ENCODE measurements at regions not wholly inside any gene's neighbourhood (a gene's known extent, or its start where the extent isn't known, plus 50 kb on each side); places are given as distances from the start of the nearest gene placed in this dataset.
"Not testable (repeated sequence)": the region's sequence is repeated elsewhere in the genome, so short reads cannot be mapped to it uniquely, and the experiment has no call there.

DNA sequence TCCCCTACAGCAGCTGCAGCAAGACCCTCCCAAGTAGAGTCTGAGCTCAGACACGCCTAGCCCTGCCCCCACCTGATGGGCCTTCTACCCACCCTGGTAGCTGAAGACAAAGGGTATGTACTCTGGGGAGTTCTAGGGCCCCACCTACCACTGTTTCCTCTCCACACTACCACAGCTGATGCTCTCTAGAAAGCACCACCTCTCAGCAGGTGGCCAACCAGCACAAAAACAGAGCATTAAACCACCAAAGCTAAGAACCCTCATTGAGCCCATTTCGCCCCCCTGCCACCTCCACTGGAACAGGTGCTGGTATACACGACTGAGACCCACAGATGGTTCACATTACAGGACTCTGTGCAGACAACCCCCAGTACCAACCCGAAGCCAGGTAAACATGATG lies 258.9 kb downstream of the SETD4 start:
- H3K36me3 ChIP-seq (replicated peaks in 1 of 2; ENCODE audit: control insufficient read depth in 1 of 2, insufficient read depth in 2 of 2, low read length in 1 of 2) = no peaks in the 10 kb centered on the region
- no peaks in the 10 kb centered on the region for H4K20me1 ChIP-seq (ENCODE audit: insufficient read depth)
- no peak for DNase-seq
- CTCF ChIA-PET = no interaction called here
- H3K27me3 ChIP-seq (ENCODE audit: insufficient read depth) = no peaks in the 10 kb centered on the region
- H2AFZ ChIP-seq (ENCODE audit: low read depth) = no peak overlapping the region
- H3K4me3 ChIP-seq (ENCODE audit: low read depth in 2 of 2, low read length in 1 of 2) = no peak overlapping the region
- no peaks in the 10 kb centered on the region for H3K4me1 ChIP-seq (ENCODE audit: control insufficient read depth in 1 of 2, insufficient read depth in 2 of 2, low read depth in 1 of 2, low read length in 1 of 2)
- H3K9me2 ChIP-seq = no peaks in the 10 kb centered on the region
- H3K4me2 ChIP-seq = no peak overlapping the region
- peaks cover 3% of the 10 kb centered on the region for H3F3A ChIP-seq (replicated peaks; ENCODE audit: insufficient read depth)
- TF ChIP-seq, protein P1, sequence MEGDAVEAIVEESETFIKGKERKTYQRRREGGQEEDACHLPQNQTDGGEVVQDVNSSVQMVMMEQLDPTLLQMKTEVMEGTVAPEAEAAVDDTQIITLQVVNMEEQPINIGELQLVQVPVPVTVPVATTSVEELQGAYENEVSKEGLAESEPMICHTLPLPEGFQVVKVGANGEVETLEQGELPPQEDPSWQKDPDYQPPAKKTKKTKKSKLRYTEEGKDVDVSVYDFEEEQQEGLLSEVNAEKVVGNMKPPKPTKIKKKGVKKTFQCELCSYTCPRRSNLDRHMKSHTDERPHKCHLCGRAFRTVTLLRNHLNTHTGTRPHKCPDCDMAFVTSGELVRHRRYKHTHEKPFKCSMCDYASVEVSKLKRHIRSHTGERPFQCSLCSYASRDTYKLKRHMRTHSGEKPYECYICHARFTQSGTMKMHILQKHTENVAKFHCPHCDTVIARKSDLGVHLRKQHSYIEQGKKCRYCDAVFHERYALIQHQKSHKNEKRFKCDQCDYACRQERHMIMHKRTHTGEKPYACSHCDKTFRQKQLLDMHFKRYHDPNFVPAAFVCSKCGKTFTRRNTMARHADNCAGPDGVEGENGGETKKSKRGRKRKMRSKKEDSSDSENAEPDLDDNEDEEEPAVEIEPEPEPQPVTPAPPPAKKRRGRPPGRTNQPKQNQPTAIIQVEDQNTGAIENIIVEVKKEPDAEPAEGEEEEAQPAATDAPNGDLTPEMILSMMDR (IDR thresholded peaks at IDR 0.05) = no peak
- no peak for TF ChIP-seq MEF2A (IDR thresholded peaks at IDR 0.05; ENCODE audit: borderline replicate concordance, low read depth)
- no peak for TF ChIP-seq CHD2 (IDR thresholded peaks at IDR 0.05; ENCODE audit: low read length, partially characterized antibody)
- TF ChIP-seq, protein P2, sequence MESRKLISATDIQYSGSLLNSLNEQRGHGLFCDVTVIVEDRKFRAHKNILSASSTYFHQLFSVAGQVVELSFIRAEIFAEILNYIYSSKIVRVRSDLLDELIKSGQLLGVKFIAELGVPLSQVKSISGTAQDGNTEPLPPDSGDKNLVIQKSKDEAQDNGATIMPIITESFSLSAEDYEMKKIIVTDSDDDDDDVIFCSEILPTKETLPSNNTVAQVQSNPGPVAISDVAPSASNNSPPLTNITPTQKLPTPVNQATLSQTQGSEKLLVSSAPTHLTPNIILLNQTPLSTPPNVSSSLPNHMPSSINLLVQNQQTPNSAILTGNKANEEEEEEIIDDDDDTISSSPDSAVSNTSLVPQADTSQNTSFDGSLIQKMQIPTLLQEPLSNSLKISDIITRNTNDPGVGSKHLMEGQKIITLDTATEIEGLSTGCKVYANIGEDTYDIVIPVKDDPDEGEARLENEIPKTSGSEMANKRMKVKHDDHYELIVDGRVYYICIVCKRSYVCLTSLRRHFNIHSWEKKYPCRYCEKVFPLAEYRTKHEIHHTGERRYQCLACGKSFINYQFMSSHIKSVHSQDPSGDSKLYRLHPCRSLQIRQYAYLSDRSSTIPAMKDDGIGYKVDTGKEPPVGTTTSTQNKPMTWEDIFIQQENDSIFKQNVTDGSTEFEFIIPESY (IDR thresholded peaks at IDR 0.05; ENCODE audit: borderline replicate concordance, low read depth) = no peak
- no peak for TF ChIP-seq JUND (IDR thresholded peaks at IDR 0.05)
- TF ChIP-seq, protein P3, sequence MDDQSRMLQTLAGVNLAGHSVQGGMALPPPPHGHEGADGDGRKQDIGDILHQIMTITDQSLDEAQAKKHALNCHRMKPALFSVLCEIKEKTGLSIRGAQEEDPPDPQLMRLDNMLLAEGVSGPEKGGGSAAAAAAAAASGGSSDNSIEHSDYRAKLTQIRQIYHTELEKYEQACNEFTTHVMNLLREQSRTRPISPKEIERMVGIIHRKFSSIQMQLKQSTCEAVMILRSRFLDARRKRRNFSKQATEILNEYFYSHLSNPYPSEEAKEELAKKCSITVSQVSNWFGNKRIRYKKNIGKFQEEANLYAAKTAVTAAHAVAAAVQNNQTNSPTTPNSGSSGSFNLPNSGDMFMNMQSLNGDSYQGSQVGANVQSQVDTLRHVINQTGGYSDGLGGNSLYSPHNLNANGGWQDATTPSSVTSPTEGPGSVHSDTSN (IDR thresholded peaks at IDR 0.05) = no peak
- TF ChIP-seq SIN3A (IDR thresholded peaks at IDR 0.05; ENCODE audit: borderline replicate concordance, low read depth, low read length) = no peak
- TF ChIP-seq FOXM1 (IDR thresholded peaks at IDR 0.05; ENCODE audit: low read depth) = no peak
- no peak for TF ChIP-seq TEAD4 (IDR thresholded peaks at IDR 0.05; ENCODE audit: borderline replicate concordance, insufficient read depth)
- TF ChIP-seq FOSL2 (IDR thresholded peaks at IDR 0.05; ENCODE audit: borderline replicate concordance, low read depth) = no peak
- TF ChIP-seq MXI1 (IDR thresholded peaks at IDR 0.05; ENCODE audit: low read depth, low read length) = no peak
- TF ChIP-seq, protein P4, sequence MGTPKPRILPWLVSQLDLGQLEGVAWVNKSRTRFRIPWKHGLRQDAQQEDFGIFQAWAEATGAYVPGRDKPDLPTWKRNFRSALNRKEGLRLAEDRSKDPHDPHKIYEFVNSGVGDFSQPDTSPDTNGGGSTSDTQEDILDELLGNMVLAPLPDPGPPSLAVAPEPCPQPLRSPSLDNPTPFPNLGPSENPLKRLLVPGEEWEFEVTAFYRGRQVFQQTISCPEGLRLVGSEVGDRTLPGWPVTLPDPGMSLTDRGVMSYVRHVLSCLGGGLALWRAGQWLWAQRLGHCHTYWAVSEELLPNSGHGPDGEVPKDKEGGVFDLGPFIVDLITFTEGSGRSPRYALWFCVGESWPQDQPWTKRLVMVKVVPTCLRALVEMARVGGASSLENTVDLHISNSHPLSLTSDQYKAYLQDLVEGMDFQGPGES (IDR thresholded peaks at IDR 0.05; ENCODE audit: low read depth, low read length) = no peak
- 13% methylated on average over 1 of the region's 4 CpGs for WGBS (ENCODE audit: low lambda C conversion rate)
- no peak overlapping the region for H3K9ac ChIP-seq
- no peaks in the 10 kb centered on the region for H3K79me2 ChIP-seq (ENCODE audit: insufficient read depth)
- H3K9me3 ChIP-seq = no peaks in the 10 kb centered on the region
- POLR2A ChIA-PET = no interaction called here
- no peak overlapping the region for H3K27ac ChIP-seq (ENCODE audit: low read depth in 2 of 2, low read length in 1 of 2)

DNA sequence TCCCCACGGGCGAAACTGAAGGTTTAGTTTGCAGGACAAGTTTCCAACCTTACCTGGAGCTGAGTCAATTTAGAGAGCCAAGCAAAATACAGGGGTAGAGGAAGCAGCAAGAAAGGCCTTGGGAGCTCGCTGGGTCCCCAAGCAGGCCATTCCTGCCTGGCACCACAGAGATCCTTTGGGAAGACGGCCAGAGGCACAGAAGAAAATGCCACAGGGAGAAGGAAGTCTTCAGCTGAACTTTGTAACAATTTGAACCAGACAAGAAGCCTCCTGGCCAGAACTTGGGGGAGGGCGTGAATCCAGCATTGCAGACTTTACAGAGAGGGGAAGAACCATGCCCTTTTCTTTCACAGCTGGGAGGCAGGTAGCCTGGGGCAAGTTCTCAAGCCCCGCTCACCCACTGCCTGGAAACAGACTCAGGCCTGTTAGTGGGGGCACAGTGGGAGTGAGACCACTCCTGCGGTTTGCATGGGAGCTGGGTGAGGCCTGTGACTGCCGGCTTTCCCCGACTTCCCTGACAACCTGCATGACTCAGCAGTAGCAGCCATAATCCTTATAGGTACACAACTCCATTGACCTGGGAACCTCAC lies 259.4 kb downstream of the SETD4 start:
- H3K4me2 ChIP-seq; H3K4me1 ChIP-seq (ENCODE audit: control insufficient read depth in 1 of 2, insufficient read depth in 2 of 2, low read depth in 1 of 2, low read length in 1 of 2); H3K27ac ChIP-seq (ENCODE audit: low read depth in 2 of 2, low read length in 1 of 2); H3K27me3 ChIP-seq (ENCODE audit: insufficient read depth); POLR2A ChIA-PET; DNase-seq; H3K79me2 ChIP-seq (ENCODE audit: insufficient read depth); H3K36me3 ChIP-seq (replicated peaks in 1 of 2; ENCODE audit: control insufficient read depth in 1 of 2, insufficient read depth in 2 of 2, low read length in 1 of 2); H2AFZ ChIP-seq (ENCODE audit: low read depth); H3F3A ChIP-seq (replicated peaks; ENCODE audit: insufficient read depth); H4K20me1 ChIP-seq (ENCODE audit: insufficient read depth); H3K9me3 ChIP-seq; H3K9ac ChIP-seq; H3K9me2 ChIP-seq; CTCF ChIA-PET; H3K4me3 ChIP-seq (ENCODE audit: low read depth in 2 of 2, low read length in 1 of 2): not testable (repeated sequence)
- 20% methylated on average over 7 of the region's 9 CpGs for WGBS (ENCODE audit: low lambda C conversion rate)

Measured in SK-N-SH (cell line).